Limb (tissue), 2 donors: ENCODE measurements at regions not wholly inside any gene's neighbourhood (a gene's known extent, or its start where the extent isn't known, plus 50 kb on each side); places are given as distances from the start of the nearest gene placed in this dataset.
"Not testable (repeated sequence)": the region's sequence is repeated elsewhere in the genome, so short reads cannot be mapped to it uniquely, and the experiment has no call there.

Source experiments
- DNase-seq, 2 donors: peaks; one replicate each; pipeline ENCODE4 v3.0.0-alpha.2; 2016; ENCODE audit errors: extremely low spot score in 2 of 2

- DNase-seq = no peak
Observed at GRCh38 chr21:28089599-28090441, 902.9 kb downstream of the LTN1 start.

GRCh38 chr21:28086861-28087581 lies 905.7 kb downstream of the LTN1 start:
- no peak for DNase-seq

GRCh38 chr21:28084951-28085350 lies 907.7 kb downstream of the LTN1 start:
- DNase-seq = no peak

GRCh38 chr21:28083350-28083749 lies 909.3 kb downstream of the LTN1 start:
- DNase-seq = no peak

- DNase-seq = no peak
Observed at GRCh38 chr21:28078126-28078525, 914.6 kb downstream of the LTN1 start.

GRCh38 chr21:28074676-28075075 lies 918.0 kb downstream of the LTN1 start:
- no peak for DNase-seq

GRCh38 chr21:28072601-28073000 lies 920.1 kb downstream of the LTN1 start:
- DNase-seq = no peak

- DNase-seq = peak in 1 of 2 donors; percentile 67
Observed at GRCh38 chr21:28069450-28069923, 923.2 kb downstream of the LTN1 start.

GRCh38 chr21:28068455-28069358 lies 924.0 kb downstream of the LTN1 start:
- DNase-seq = no peak

- DNase-seq = no peak
Observed at GRCh38 chr21:28066596-28067387, 925.9 kb downstream of the LTN1 start.

GRCh38 chr21:28066076-28066475 lies 926.6 kb downstream of the LTN1 start:
- DNase-seq = no peak

- no peak for DNase-seq
Observed at GRCh38 chr21:28063241-28064216, 929.1 kb downstream of the LTN1 start.

GRCh38 chr21:28052956-28053355 lies 939.7 kb downstream of the LTN1 start:
- DNase-seq = not testable (repeated sequence)

- peak in 1 of 2 donors; percentile 79 for DNase-seq
Observed at GRCh38 chr21:28051649-28052048, 941.0 kb downstream of the LTN1 start.

- DNase-seq = not testable (repeated sequence)
Observed at GRCh38 chr21:28035692-28036091, 957.0 kb downstream of the LTN1 start.

- not testable (repeated sequence) for DNase-seq
Observed at GRCh38 chr21:28034916-28035315, 957.8 kb downstream of the LTN1 start.

GRCh38 chr21:28034334-28034733 lies 958.3 kb downstream of the LTN1 start:
- DNase-seq = not testable (repeated sequence)

GRCh38 chr21:28032652-28033051 lies 960.0 kb downstream of the LTN1 start:
- DNase-seq = not testable (repeated sequence)

- not testable (repeated sequence) for DNase-seq
Observed at GRCh38 chr21:28031066-28031465, 961.6 kb downstream of the LTN1 start.
